ENCODE measurements at regions not wholly inside any gene's neighbourhood (a gene's known extent, or its start where the extent isn't known, plus 50 kb on each side); places are given as distances from the start of the nearest gene placed in this dataset.

GRCh38 chr17:17398188-17398942 is 78.4 kb upstream of the MED9 start:
- DNase-seq = no peak

DNA sequence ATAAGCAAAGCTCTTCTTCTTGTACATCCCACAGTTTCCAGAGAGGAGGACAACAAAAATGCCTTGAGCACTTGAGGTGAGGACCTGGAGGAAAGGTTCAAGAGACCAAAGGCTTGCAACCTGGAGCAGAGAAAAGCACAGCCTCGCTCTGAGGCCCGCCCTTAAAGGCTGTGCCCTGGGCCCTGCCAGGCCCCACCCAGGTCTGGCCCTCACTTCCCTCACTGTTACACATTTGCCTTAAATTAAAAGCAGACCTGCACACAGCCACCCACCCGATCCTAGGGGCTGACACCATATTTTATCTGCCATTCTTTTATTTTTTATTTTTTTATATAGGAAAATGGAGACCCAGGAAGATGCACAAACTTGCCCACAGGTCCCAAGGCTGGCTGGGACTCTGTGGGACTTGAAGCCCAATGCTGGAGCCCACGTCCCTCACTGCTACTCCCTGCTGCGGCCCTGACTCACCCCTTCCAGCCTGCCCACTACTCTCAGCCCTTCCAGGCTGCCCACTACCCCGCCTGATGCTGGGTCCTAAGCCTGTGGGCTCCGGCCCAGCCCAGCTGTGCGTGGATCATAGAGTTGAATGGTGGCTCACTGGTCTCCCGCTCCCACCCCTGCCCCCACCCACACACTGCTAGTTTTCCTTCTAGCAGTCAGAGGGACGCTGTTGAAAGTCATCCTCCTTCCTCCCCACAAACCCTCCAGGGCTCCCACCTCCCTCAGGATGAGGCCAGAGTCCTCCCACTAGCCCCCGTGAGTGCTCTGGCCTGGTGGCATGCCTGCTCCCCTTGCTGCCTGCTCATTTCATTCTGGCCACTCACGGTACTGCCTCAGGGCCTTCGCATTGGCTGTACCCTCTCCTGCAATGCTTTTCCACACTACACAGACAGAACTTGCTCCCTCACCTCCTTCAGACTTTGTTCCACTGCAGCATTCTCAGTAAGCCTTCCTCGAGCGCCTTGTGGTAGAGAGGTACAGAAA is 77.6 kb upstream of the MED9 start:
- DNase-seq = no peak

DNA sequence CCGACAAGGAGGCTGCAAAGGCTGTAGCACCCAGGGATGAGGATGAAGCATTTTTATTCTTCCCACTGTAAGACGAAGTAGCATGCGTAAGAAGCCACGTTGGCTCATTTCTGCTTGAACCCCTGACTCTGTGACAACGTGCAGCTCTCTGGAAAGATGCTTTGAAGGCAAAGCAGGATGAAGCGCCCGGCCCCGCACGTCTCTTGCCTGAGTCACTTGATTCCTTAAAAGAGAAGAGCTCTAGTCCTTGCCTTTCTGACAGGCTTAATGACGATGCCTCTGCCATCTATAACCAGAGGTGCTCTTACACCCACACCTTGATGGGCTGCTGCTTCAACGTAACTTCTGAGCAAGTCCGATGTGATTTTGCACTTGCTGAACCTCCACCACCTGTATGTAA is 76.7 kb upstream of the MED9 start:
- DNase-seq = no peak

GRCh38 chr17:17400566-17401184 is 76.1 kb upstream of the MED9 start:
- no peak for DNase-seq

DNA sequence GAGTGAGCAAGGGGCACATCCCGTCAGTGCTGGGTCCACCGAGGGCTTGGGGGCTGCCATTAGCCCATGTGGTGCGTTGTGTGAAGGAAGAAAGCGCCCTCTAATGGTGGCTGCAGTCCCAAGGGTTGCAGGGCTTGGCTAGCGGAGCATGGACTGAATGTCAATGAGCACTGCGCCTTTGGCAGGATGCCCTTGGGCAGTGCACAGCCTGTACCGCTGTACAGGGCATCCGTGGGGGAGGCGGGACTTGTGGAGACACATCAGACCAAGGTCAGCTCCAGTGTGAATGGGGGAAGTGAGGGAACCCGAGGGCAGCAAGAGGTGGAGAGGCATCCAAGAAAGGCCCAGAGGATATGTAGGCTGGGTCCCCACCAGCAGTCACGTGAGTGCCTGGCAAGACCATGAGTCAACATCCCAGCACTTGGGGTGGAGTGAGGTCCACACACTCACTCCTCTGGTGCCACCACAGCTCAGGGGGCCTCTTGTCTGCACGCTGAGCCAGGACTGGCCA is 75.5 kb upstream of the MED9 start:
- no peak for DNase-seq

DNA sequence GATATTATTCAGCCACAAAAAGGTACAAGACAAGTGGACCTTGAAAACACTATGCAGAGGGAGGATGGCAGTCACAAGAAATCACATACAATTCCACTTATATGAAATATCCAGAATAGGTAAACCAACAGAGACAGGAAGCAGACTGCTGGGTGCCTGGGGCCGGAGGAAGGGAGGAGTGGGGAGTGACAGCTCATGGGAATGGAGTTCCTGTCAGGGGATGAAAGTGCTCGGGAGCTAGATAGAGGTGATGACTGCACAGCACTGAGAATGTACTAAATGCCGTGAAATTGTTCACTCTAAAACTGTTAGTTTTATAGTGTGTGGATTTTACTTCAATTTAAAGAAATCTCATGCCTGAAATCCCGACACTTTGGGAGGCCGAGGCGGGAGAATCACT is 74.2 kb upstream of the MED9 start:
- no peak for DNase-seq

DNA sequence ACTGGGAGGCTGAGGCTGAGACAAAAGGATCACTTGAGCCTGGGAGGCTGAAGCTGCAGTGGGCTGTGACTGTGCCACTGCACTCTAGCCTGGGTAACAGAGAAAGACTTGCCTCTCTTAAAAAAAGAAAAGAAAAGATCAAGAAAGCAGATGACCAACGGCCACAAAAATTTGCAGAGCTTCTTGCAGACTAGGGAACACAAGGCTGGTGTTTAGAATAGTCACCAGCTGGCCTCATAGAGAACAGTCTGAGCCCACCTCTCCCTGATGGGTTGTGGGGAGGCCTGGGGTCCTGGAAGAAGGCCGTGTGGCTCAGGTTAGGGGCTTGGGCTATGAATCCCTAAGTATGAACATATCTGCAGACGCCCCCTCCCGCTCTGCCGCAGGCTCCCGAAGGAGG is 73.7 kb upstream of the MED9 start:
- DNase-seq = no peak

DNA sequence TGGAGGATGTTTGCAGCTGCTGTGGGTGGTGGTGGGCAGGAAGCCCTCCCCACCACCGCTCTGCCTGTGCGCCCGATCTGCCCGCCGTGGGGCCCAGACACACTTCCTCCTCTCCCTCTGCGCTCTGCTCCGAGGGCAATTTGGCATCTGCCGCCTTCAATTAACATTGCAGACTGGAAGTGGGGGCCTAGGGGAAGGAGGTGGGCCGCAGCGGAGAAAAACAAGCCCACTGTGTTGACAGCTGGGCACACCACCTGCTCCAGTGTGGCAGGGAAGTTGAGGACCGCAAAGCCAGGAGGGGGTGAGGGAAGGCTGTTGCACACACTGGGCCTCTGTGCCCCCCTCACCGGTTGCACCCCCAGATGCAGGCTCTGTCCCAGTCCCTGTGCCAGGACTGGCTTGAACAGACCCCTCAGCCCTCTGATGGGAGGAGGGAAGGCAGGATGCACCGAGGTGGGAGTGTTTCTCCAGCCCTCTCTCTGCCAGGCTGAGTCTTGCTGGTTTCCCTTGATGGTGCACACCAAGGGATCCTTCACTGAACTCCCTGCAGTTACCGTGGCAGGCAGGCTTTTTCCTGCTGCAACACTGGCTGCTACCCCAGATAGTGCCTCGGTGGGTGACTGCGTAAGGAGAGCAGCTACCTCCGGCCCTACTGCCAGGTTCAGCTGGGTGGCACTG is 72.8 kb upstream of the MED9 start:
- DNase-seq = no peak

DNA sequence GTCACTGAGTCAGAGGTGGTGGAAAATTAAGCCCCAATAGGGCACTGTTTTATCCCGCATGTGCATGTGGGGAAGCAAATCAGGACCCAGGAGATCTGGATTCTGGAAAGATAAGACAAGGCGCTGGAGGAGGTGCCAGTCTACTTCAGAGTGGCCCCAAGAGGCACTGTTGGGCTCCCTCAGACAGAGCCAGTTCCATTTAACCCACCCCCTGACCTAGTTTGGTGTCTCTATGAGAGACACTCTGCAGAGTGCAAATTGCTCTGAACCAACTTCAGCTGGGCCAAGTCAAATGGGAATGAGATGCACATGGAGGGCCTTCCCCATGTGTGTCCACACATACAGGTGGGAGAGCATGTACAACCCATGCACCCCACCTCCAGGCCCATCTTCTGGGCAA is 71.1 kb upstream of the MED9 start:
- DNase-seq = no peak

DNA sequence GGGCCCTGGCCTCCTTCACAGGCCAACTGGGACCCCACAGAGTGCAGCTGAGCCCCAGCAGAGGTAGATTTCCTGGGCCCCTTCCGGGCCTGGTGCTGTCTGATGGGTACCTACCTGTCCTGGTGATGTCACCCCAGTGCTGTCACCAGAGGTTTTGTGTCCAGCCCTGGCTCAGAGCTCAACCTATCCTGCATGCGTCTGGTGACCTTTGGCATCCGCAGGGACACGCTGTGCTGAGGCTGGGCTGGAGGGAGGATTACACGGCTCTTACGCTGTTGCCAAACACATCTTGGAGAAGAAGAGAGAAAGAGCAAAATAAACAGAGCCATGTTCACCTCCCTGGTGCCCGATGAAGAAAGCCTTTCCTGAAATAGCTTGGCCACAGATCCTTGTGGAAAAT is 70.6 kb upstream of the MED9 start:
- DNase-seq = no peak

DNA sequence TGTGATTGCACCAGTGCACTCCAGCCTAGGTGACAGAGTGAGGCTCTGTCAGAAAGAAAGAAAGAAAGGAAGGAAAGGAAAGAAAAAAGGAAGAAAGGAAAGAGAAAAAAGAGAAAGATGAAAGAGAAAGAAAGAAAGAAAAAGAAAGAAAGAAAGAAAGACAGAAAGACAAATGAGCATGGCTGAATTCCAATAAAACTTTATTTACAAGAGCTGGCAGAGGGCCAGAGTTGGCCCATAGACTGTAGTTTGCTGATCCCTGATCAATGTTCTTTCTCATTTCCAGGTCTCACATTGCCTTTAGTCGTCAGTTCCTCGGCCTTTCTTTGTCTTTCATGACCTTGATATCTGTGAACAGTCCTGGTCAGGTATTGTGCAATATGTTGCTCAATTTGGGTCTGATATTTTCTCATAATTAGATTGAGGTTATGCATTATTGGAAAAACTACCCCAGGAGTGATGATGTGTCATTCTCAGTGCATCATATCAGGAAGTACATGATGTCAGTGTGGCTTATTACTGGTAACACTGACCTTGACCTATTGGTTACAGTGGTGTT is 68.5 kb upstream of the MED9 start:
- DNase-seq = no peak

GRCh38 chr17:17410357-17410756 is 66.4 kb upstream of the MED9 start:
- no peak for DNase-seq

DNA sequence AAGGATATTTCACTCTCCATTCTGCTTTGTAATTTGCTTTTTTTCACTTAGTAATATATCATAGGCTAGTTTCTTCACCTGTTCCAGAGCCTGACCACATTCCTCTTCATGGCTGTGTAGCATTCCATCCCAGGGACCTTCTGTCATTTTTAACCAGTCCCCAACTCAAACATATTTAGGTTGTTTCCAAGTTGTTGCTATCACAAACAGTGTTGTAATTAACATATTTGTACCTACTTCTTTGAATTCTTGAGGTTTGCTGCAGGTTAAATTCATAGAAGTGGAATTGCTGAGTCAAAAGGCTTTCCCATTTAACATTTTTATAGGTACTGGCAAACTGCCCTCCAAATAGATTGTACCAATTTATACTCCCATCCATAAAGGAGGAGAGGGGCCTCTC is 65.1 kb upstream of the MED9 start:
- DNase-seq = no peak

- no peak for DNase-seq
Measured at GRCh38 chr17:17412326-17412725, 64.5 kb upstream of the MED9 start.

DNA sequence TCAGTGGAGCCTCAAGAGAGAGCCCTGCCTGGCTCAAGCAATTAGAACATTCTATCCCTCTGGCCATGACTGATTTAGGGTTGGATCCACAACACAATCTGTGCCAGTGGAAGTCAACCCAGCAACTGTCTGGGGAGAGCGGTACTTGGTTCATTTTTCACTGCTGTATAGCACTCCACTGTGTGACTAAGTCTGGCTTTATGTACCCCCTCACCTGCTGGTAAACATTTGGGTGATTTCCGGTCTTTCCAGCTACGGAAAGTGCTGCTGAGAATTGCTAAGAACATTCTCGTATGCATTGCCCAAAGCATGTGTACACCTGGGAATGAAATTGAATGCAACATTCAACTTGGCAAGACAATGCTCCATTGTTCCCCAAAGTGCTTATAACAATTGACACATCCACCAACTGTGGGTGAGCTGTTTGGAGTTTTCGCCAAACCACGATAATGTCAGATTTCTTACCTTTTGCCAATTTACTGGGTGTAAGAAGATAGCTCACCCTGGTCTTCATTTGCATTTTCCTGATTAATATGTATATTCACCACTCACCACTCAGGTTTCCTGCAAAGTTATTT is 63.5 kb upstream of the MED9 start:
- no peak for DNase-seq

DNA sequence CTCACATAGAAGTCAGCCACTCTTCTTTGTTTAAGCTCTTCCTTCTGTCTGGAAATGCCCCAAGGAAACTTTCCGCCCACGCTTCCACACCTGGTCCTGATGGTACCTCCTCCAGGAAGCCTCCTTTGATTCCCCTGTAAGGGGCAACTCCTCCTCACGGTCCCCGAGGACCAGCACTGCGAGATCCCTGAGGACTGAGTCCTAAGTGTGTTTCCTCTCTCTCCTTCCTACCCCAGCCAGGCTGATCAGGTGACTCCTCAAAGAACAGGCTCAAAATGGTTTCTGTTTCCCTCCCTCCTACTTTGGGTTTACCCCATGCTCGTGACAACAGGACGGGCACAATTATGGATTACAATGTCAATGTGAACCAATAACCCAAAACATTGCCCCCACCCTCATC is 63.0 kb upstream of the MED9 start:
- no peak for DNase-seq

DNA sequence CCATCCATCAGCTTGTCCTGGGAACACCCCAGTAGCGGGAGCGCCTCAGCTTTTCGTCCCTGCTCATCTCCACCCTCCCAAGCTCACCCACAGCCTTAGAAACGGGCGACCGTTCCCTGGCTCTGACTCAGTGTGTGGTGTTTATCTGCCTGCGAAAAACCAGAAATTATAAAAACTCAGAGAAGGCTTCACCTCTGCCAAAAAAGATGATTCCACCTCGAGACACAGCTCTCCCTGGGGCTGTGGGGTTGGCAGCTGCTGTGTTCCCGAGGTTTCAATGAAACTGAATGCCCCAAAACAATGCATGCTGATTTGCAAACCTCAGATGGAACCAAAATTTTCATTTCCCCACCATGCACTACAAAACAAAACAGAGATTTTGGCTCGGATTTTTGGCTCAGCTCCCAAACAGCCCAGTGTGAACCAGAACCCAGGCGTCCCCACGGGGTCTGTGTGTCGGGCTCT is 62.4 kb upstream of the MED9 start:
- DNase-seq = peak; percentile 50 to 66

GRCh38 chr17:17415006-17415405 is 61.8 kb upstream of the MED9 start:
- DNase-seq = no peak

- peak in 1 of 2 donors; percentile 18 for DNase-seq
Measured at GRCh38 chr17:17416007-17416399, 60.8 kb upstream of the MED9 start.

GRCh38 chr17:17416400-17417360 is 60.1 kb upstream of the MED9 start:
- peak; percentile 31 to 55 for DNase-seq

DNA sequence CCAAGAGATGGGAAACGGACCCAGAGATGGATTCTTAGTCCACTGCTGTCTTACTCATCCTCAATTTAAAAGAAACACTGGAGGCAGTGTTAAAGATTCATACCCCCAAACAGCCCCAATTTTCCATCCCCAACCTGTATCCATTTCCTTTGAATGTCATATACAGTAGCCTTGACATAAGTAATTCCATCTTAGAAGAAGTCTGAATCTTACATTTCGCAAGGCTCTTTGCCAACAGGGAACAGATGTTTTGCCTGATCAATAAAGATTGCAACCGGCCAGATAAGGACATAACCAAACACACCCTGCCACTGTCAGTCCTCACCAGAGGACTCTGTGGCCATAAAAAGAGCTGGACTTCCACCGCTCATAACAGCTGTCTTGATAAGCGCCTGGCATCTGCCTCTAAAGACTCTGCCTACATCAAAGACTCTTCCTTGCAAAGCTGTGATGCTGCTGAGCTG is 59.0 kb upstream of the MED9 start:
- no peak for DNase-seq

Measured in hippocampal formation (tissue), 2 donors.